Activated CD4-positive, alpha-beta T cell treated with anti-CD3 and anti-CD28 coated beads for 36 hours (primary cell): ENCODE measurements at regions not wholly inside any gene's neighbourhood (a gene's known extent, or its start where the extent isn't known, plus 50 kb on each side); places are given as distances from the start of the nearest gene placed in this dataset.

Source experiments
- ATAC-seq: fragments of 200-7000 bp; cut with Tn5 transposase; one replicate; pipeline ENCODE4 v1.10.0; 2021; ENCODE audit warnings: mild to moderate bottlenecking, moderate library complexity
- CTCF ChIA-PET: fragments of 350-600 bp; sonication (Branson Sonifier 250); formaldehyde crosslinking; loops from one replicate; lab custom pipeline; 2021; ENCODE audit warnings: antibody characterized with exemption; lab: Charles Lee
- POLR2A ChIA-PET: fragments of 350-600 bp; sonication (Branson Sonifier 250); formaldehyde crosslinking; loops from one replicate; lab custom pipeline; 2021; ENCODE audit warnings: antibody characterized with exemption, inconsistent platforms; lab: Charles Lee
- DNase-seq: peaks from one replicate; pipeline ENCODE4 v3.0.0-alpha.2; 2020
- H3K27ac Mint-ChIP-seq: one replicate; pipeline ENCODE4 v1.8.0; 2021; ENCODE audit warnings: mixed read lengths
- H3K27me3 Mint-ChIP-seq: one replicate; pipeline ENCODE4 v1.8.0; 2021; ENCODE audit warnings: mixed read lengths
- H3K36me3 Mint-ChIP-seq: one replicate; pipeline ENCODE4 v1.8.0; 2021; ENCODE audit warnings: low read depth, mixed read lengths
- H3K4me1 Mint-ChIP-seq: one replicate; pipeline ENCODE4 v1.8.0; 2021; ENCODE audit warnings: mixed read lengths
- H3K4me3 Mint-ChIP-seq: one replicate; pipeline ENCODE4 v1.8.0; 2021; ENCODE audit warnings: mild to moderate bottlenecking, moderate library complexity, mixed read lengths
- H3K9me3 Mint-ChIP-seq: one replicate; pipeline ENCODE4 v1.8.0; 2021; ENCODE audit warnings: low read depth, mixed read lengths
- intact Hi-C, 2 experiments: fragments of 100-400 bp; cut with DNase I in 1 of 2; cut with micrococcal nuclease in 1 of 2; formaldehyde crosslinking; loops; one replicate each; pipeline versions ENCODE4 v1.14.2 to v1.15.1; 2022 to 2024; cut with DNase I, micrococcal nuclease

- Mint-ChIP-seq H3K27me3 (no peaks in the 10 kb centered on the region), H3K4me1 (no peaks in the 10 kb centered on the region), H3K27ac (no peak overlapping the region), H3K36me3 (no peaks in the 10 kb centered on the region), H3K9me3 (peaks cover 2% of the 10 kb centered on the region), H3K4me3 (no peak overlapping the region)
- intact Hi-C loops, result no loop called here
- ATAC-seq (no peak), DNase-seq (no peak)
- CTCF ChIA-PET, result no interaction called here
- POLR2A ChIA-PET, result no interaction called here
These were observed 394.5 kb downstream of the RERGL start for GRCh38 chr12:17695495-17695894.

GRCh38 chr12:17691369-17691768 is 398.6 kb downstream of the RERGL start:
- Mint-ChIP-seq H3K27me3 (no peaks in the 10 kb centered on the region), H3K36me3 (no peaks in the 10 kb centered on the region), H3K4me3 (no peak overlapping the region), H3K27ac (no peak overlapping the region), H3K9me3 (peaks cover 7% of the 10 kb centered on the region), H3K4me1 (no peaks in the 10 kb centered on the region)
- DNase-seq, result no peak
- intact Hi-C loops, result no loop called here
- ATAC-seq, result no peak
- ChIA-PET CTCF (no interaction called here), POLR2A (no interaction called here)

- H3K36me3 Mint-ChIP-seq, result no peaks in the 10 kb centered on the region
- intact Hi-C loops, result no loop called here
- ChIA-PET POLR2A (no interaction called here), CTCF (no interaction called here)
- ATAC-seq (no peak), DNase-seq (no peak)
- peaks cover 13% of the 10 kb centered on the region for H3K9me3 Mint-ChIP-seq
- H3K4me3 Mint-ChIP-seq, result no peak overlapping the region
- H3K4me1 Mint-ChIP-seq, result no peaks in the 10 kb centered on the region
- no peak overlapping the region for H3K27ac Mint-ChIP-seq
- no peaks in the 10 kb centered on the region for H3K27me3 Mint-ChIP-seq
These were observed 409.8 kb downstream of the RERGL start for GRCh38 chr12:17680220-17680619.

GRCh38 chr12:17666641-17667324 is 423.2 kb downstream of the RERGL start:
- Mint-ChIP-seq H3K27ac (no peak overlapping the region), H3K27me3 (no peaks in the 10 kb centered on the region), H3K36me3 (no peaks in the 10 kb centered on the region), H3K4me1 (no peaks in the 10 kb centered on the region), H3K9me3 (peaks cover 6% of the 10 kb centered on the region), H3K4me3 (no peak overlapping the region)
- POLR2A ChIA-PET, result no interaction called here
- CTCF ChIA-PET, result no interaction called here
- intact Hi-C loops, result no loop called here
- ATAC-seq (no peak), DNase-seq (no peak)

GRCh38 chr12:17665839-17666238 is 424.2 kb downstream of the RERGL start:
- ATAC-seq, result no peak

GRCh38 chr12:17661250-17661649 is 428.7 kb downstream of the RERGL start:
- no peak overlapping the region for H3K27ac Mint-ChIP-seq
- H3K27me3 Mint-ChIP-seq, result no peaks in the 10 kb centered on the region
- DNase-seq, result no peak
- POLR2A ChIA-PET, result no interaction called here
- no peak for ATAC-seq
- intact Hi-C loops, result no loop called here
- H3K36me3 Mint-ChIP-seq, result no peaks in the 10 kb centered on the region
- no peak overlapping the region for H3K4me3 Mint-ChIP-seq
- peaks cover 4% of the 10 kb centered on the region for H3K9me3 Mint-ChIP-seq
- CTCF ChIA-PET, result interaction anchor here (0.8 kb wide), 1 partner anchor 19 kb away, joined by 3 read pairs; no protein-coding TSS in a partner anchor
- no peaks in the 10 kb centered on the region for H3K4me1 Mint-ChIP-seq

More at GRCh38 chr12:17665839-17666238, 424.2 kb downstream of the RERGL start:
- H3K4me1 Mint-ChIP-seq, result no peaks in the 10 kb centered on the region
- H3K27me3 Mint-ChIP-seq, result no peaks in the 10 kb centered on the region
- ChIA-PET POLR2A (no interaction called here), CTCF (interaction anchor here (1.3 kb wide), 1 partner anchor 24 kb away, joined by 3 read pairs; no protein-coding TSS in a partner anchor)
- H3K36me3 Mint-ChIP-seq, result no peaks in the 10 kb centered on the region
- H3K9me3 Mint-ChIP-seq, result peaks cover 6% of the 10 kb centered on the region
- H3K4me3 Mint-ChIP-seq, result no peak overlapping the region
- intact Hi-C loops, result no loop called here
- no peak for DNase-seq
- H3K27ac Mint-ChIP-seq, result no peak overlapping the region

- Mint-ChIP-seq H3K4me1 (no peaks in the 10 kb centered on the region), H3K36me3 (no peaks in the 10 kb centered on the region), H3K9me3 (peaks cover 2% of the 10 kb centered on the region), H3K4me3 (no peak overlapping the region), H3K27me3 (no peaks in the 10 kb centered on the region), H3K27ac (no peak overlapping the region)
- CTCF ChIA-PET, result no interaction called here
- POLR2A ChIA-PET, result no interaction called here
- intact Hi-C loops, result no loop called here
- ATAC-seq (no peak), DNase-seq (no peak)
These were observed 437.6 kb downstream of the RERGL start for GRCh38 chr12:17652436-17652835.

GRCh38 chr12:17642340-17642650 is 447.7 kb downstream of the RERGL start:
- POLR2A ChIA-PET, result no interaction called here
- no peaks in the 10 kb centered on the region for H3K36me3 Mint-ChIP-seq
- H3K4me3 Mint-ChIP-seq, result no peak overlapping the region
- CTCF ChIA-PET, result interaction anchor here (0.7 to 1.0 kb wide), 4 partner anchors 19 to 395 kb away, joined by 3 read pairs; no protein-coding TSS in a partner anchor
- ATAC-seq (no peak), DNase-seq (no peak)
- H3K27me3 Mint-ChIP-seq, result no peaks in the 10 kb centered on the region
- intact Hi-C loops, result loop anchor here in 1 of 2 experiments (5.0 kb wide), 1 partner anchor 1565 kb away; no protein-coding TSS in a partner anchor
- peaks cover 7% of the 10 kb centered on the region for H3K4me1 Mint-ChIP-seq
- no peak overlapping the region for H3K27ac Mint-ChIP-seq
- no peaks in the 10 kb centered on the region for H3K9me3 Mint-ChIP-seq

GRCh38 chr12:17640615-17641014 is 449.4 kb downstream of the RERGL start:
- ChIA-PET POLR2A (no interaction called here), CTCF (interaction anchor here (0.7 kb wide), 1 partner anchor 32 kb away, joined by 3 read pairs; no protein-coding TSS in a partner anchor)
- ATAC-seq (no peak), DNase-seq (no peak)
- Mint-ChIP-seq H3K4me3 (no peak overlapping the region), H3K27me3 (no peaks in the 10 kb centered on the region), H3K27ac (no peak overlapping the region), H3K4me1 (peaks cover 7% of the 10 kb centered on the region), H3K36me3 (no peaks in the 10 kb centered on the region), H3K9me3 (no peaks in the 10 kb centered on the region)
- intact Hi-C loops, result loop anchor here in 1 of 2 experiments (5.0 kb wide), 1 partner anchor 1563 kb away; no protein-coding TSS in a partner anchor

- Mint-ChIP-seq H3K4me3 (no peak overlapping the region), H3K27ac (no peak overlapping the region), H3K4me1 (no peaks in the 10 kb centered on the region), H3K36me3 (no peaks in the 10 kb centered on the region), H3K27me3 (no peaks in the 10 kb centered on the region), H3K9me3 (peaks cover 13% of the 10 kb centered on the region)
- no peak for ATAC-seq
- ChIA-PET CTCF (no interaction called here), POLR2A (no interaction called here)
- intact Hi-C loops, result no loop called here
- no peak for DNase-seq
These were observed 471.2 kb downstream of the RERGL start for GRCh38 chr12:17618831-17619230.

- ATAC-seq, result no peak
- Mint-ChIP-seq H3K9me3 (peaks cover 2% of the 10 kb centered on the region), H3K27me3 (no peaks in the 10 kb centered on the region), H3K27ac (no peak overlapping the region), H3K36me3 (no peaks in the 10 kb centered on the region), H3K4me3 (no peak overlapping the region), H3K4me1 (no peaks in the 10 kb centered on the region)
- POLR2A ChIA-PET, result no interaction called here
- CTCF ChIA-PET, result interaction anchor here (0.6 kb wide), 1 partner anchor 303 kb away, joined by 3 read pairs; no protein-coding TSS in a partner anchor
- DNase-seq, result no peak
- intact Hi-C loops, result no loop called here
These were observed 480.3 kb downstream of the RERGL start for GRCh38 chr12:17609701-17610100.

- no peak overlapping the region for H3K27ac Mint-ChIP-seq
- no peaks in the 10 kb centered on the region for H3K4me1 Mint-ChIP-seq
- ATAC-seq, result no peak
- ChIA-PET POLR2A (no interaction called here), CTCF (no interaction called here)
- no peaks in the 10 kb centered on the region for H3K27me3 Mint-ChIP-seq
- intact Hi-C loops, result no loop called here
- no peak for DNase-seq
- no peaks in the 10 kb centered on the region for H3K36me3 Mint-ChIP-seq
- H3K4me3 Mint-ChIP-seq, result no peak overlapping the region
- peaks cover 2% of the 10 kb centered on the region for H3K9me3 Mint-ChIP-seq
These were observed 480.8 kb downstream of the RERGL start for GRCh38 chr12:17609153-17609552.
